ENCODE measurements at regions not wholly inside any gene's neighbourhood (a gene's known extent, or its start where the extent isn't known, plus 50 kb on each side); places are given as distances from the start of the nearest gene placed in this dataset.
A peak's percentile ranks its signal among the peaks of the same experiment; 100 is the strongest.

DNA sequence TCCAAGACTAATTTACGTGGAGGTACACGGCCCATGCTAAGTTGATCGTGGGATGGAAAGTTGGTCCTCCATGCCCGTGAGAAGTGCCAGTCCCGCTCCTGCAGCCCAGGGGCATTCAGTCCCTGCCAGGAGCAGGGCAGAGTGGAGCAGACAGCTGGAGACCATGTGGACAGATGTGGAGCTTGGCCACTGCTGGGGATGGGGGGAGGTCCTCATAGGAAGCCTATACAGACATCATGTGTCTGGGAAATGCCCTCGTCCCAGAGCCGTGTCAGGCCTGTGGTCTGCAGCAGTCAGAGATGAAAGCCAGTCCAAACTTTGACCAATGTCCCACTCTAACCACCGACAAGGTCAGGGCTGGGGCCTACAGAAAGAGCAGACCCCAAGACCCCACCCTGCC, 118.4 kb downstream of the CPZ start:
- DNase-seq (ENCODE audit: low spot score) = peak; percentile 45

DNA sequence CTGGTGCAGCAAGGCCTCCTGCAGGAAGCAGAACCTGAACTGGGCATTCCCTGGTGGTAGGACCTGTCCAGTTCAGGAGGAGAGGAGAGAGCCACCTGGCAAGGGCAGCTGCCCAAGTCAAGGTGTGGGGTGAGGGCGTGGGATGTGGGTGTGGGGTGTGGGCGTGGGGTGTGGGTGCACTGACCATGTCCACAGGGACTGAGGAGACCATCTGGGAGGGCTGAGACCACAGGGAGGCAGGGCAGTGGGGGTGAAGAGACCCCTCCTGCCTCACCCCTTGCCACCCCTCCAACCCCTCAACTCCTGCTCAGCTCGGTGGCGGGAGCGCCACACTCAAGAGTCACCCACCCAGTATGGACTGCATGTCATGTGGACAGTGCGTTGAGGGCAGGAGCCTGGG, 117.9 kb downstream of the CPZ start:
- peak; percentile 48 for DNase-seq (ENCODE audit: low spot score)

DNA sequence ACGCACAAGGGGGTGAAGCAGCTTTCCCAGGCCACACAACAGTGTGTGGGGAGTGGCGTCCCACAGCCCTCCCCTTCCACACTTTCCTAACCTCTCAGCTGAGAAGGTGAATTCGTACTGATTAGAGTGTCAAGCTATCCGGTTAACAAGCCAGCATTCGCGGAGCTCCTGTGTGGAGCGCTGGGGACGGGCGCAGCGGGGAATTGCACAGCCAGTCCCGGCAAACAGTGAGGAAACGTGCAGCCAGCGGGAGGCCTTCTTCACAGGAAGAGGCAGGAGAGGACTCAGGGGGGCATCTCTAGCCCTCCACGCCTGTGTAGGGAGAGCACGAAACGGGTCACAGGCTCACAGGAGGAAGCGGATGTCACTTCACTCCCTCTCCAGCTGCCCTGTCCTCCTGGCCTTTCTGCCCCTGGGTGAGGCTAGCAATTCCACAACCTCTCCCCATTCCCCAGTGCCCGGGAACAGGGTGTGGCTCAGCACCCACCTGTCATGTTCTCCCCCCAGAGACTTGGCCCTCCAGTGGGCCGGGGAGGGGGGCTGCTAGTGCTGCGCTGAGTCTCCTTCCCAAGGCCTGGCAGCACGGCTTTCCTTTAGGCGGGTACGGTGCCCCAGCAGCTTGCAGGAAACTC, 117.3 kb downstream of the CPZ start:
- DNase-seq (ENCODE audit: low spot score) = peak; percentile 47

DNA sequence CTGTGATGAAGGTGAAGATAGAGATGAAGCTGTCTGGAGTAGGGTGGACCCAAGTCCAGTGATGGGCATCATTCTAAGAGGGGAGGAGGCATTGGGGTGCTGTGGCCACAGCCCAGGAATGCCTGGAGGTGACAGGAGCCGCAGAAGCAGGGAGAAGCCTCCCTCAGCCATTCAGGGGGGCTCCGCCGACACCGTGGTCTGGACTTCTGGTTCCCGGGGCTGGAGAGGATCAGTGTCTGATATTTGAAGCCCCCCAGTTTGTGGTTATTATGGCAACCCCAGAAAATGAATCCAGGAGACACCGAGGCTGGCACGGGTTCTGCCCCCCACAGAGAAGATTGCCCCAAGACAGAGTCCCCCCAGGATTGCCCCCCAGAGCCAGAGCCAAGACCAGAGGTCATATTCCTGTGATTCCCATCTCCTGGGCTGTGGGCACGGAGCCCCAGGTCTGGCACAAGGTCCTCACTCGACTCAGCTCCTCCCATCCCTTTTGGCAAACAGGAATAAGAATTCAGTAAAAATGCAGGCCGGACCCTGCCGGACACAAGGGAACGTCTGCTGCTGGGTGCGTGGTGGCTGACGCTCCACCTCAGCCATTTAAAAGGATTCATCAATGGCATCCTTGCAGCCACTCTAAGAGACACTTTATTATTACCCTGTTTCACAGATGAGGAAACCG, 116.6 kb downstream of the CPZ start:
- DNase-seq (ENCODE audit: low spot score) = peak; percentile 47

DNA sequence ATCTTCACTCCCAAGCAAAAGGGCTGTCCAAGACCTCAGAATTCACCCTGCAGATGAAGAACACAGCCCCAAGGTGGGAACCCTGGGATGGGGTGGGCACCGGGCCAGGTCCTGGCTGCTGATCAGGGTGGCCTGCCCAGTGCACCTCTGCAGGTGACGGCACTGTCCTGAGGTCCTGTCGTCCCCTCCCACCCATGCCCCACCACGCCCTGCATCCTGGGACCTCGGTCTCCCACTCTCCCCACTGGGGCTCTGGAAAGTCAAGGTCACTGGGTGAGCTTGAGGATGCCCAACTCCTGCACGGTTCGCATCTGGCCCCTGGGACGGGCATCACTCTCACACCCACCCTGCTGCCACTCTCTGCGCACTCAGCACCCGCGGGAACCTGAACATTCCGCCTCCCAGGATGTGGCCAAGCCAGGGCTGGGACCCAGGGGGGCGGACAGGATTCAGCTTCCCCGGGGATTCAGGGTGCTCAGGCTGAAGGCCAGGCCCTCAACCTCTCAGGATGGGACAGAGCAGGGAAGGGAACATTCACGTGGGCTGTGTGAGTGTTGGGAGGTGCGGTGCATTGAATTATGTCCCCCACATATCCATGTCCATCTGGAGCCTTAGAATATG, 115.9 kb downstream of the CPZ start:
- DNase-seq (ENCODE audit: low spot score) = peak; percentile 63

DNA sequence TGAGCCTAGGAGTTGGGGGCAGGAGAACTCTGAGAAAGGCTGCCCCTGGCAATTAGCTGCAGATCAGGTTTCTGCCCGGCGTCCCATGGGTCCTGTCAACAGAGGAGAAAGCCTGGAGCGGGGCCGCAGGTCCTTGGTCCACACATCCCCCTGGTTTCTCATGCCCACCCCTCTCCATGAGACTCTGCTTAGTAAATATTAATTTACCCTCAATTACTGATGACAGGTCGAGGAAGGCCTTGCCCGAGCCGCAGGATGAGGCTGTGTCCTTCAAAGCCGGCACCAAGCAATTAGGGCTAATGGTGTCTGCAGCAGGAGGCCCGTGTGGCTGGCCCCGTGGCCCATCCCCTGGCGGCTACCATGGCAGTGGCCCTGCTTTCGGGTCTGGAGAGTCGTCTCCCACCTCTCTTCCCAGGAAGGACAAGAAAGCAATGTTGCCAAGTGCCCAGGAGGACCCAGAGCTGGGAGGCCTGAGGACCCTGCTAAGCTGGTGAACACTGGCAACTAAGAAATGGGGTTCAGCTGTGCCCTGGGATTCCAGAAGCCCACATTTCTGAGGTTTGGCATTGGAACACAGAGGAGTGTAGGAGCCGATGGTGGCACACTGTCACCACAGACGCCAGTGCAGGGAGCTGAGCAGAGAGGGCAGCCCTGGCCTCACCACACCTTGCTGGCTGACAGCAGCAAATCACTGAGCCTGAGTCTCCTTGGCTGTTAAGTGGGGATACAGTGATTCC, 114.6 kb downstream of the CPZ start:
- DNase-seq (ENCODE audit: low spot score) = peak; percentile 18

DNA sequence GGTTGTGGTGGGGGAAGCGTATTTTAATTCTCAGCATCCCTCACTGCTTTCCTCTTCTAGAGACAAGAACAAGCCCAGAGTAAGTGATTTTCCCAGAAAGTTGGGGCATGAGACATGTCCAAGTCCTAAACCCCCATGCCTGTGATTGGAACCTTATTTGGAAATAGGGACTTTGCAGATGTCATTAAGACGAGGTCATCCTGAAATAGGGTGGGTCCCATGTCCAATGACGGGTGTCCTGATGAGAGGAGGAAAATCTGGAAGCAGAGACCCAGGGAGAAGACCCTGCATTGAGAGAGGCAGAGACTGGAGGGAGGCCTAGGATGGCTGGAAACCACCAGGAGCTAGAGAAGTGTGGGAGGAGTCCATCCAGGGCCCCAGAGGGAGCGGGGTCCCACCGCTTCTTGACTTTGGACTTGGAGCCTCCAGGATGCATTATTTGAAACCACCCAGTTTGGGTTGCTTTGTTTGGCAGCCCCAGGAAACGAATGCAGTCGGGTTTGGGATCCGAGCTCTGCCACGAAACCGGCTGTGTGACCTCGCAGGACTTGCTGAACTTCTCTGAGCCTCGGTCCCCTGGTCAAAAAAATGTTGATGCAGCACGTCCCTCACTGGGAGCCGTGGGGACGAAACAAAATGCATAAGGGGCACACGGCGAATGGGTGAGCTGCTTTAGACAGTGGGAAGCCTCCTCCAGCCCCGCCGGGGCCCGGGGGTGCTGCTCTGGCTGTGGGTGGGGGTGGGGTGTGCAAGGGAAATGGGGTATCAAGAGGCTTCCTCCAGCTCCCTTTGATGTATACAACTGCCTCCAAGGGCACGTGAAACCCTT, 113.9 kb downstream of the CPZ start:
- DNase-seq (ENCODE audit: low spot score) = peak; percentile 44

DNA sequence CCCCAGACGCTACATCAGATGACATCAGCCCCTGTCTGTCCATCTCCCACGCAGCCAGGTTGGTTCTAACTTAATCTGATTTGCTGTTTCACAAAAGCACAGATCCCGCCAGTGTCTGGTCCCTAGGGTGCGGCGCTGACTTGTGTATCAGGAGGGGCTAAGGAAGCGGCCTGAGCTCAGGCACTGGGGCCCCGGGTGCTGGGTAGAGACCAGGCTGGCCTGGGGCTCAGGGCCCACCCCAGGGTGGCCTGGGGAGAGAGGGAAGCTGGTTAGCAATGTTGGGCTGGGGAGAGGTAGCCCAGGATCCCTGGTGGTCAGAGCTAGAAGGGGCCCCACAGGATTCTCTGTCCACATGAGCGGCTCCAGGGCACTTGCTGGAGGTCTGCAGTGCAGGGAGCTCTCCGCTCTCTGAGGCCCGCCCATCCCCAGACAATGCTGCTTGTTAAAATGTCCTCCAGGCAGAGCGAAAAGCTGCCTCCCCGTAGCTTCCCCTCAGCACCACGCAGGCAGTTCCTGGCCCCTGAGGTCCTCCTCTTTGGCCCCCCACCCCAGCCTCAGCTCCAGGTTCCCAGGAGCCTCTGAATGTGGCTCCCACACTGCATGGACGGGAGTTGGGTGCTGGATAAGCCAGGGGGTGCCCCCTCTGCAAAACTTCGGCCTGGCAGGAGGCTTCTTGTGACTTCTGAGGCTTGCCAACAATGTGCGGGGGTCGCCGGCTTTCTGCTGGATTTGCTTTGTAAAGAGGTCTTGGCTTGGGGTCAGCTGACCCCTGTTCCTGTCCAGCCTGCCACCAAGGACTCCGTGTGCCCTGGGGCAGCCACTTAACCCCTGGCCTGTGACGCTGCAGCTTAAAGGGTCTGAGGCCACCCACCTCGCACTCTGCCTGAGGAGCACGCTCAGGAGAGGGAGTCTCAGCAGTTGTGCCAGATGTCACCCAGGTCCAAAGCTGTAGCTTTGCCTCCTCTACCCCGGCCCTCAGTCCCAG, 112.9 kb downstream of the CPZ start:
- peak; percentile 45 for DNase-seq (ENCODE audit: low spot score)

DNA sequence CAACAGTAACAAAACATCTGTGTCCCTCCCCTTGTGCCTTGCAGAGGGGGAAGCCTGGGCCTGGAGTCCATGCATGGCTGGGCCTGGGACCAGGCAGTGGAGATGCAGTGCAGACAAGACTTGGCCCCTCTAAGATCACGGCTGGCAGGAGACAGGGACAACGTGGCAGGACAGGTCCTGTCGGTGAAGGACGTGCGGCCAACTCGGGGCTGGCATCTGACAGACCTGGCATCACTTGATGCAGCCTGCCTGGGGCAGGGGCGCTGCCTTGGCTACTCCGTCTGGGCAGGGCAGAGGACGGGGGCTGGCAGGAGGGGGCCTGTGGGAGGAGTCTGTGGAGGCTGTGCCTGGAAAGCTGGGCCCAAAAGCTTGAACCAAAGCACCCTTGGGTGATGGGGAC, 112.1 kb downstream of the CPZ start:
- peak; percentile 34 for DNase-seq (ENCODE audit: low spot score)

DNA sequence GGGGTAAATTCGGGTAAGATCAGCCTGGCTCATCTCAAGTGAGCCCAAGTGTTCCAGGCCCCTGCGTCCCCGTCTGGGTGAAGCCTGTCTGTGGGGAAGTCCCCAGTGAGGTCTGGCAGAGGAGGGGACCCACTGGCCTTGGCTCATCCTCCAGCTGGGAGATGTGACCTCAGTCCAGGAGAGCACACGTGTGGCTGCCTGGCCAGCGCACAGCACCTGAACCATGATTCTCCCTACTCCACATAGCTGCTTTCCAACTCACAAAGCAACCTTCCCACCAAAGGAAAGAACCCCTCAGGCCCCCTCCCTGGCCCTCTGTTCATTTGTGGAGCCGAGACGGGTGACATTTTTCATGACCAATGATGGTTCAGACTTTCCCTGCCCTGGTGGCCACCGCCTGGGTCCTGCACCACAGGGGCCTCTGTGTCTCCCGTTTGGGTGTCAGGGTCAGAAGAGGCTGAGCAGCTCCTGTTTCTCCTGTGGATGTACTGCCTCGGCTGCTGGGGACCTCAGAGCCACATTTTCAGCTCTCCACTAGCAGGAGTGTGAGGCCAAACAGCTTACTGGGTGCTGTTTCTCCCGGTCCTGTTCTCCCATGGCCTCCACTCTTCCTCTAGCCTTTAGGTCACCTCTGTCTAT, 111.4 kb downstream of the CPZ start:
- peak; percentile 49 for DNase-seq (ENCODE audit: low spot score)

DNA sequence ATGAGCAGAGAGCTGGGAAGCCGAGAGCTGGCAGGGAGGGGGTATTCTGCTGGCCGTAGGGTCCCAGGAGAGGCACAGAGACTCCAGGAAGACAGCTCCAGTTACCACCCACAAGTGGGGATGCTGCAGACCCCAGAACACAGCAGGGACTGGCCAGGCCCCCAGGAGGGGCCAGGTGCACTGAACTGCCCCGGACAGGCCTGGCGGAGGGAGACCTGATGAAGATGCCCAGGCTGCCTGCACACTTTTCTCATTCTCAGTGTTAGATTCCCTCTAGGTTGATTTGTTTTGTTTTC, 110.8 kb downstream of the CPZ start:
- peak; percentile 11 for DNase-seq (ENCODE audit: low spot score)

DNA sequence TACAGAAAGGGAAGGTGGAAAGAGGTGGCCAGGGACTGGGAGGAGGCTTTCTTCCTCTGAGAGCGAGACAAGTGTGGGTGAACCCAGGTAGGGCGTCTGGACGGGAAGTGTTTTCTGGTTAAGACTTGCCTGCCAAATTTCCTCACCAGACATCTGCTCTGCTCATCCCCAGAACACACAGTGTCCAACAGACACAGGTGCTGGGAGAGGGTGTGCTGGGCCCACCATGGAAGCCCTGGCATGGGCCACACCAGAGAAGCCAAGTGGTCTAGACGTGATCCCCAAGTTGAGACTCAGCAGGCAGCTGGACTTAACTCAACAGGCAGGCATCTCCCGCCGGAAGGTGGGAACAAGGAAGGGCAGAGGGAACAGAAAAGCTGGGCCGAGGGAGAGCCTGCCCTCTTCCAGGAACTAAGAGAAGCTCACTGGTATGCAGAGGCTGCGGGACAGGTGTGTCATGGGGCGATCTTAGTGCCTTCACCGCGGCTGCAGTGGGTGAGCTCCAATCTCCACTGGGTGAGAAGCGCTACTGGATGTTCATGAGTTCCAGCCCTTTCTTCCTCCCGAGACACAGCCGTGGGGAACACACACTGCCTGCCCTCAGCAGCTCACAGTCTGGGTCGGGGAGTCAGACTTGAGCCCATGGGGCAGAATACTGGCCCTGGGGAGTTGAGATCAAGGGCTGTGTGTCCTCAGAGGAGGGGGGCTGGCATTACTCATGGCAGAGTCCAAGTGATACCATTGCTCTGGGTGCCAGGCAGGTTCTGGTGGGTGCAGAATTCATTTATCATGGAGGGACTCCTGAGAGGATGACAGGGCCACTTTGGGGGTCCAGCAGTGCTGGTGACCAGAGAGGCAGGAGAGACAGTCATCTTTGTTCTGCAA, 110.2 kb downstream of the CPZ start:
- peak; percentile 48 for DNase-seq (ENCODE audit: low spot score)

DNA sequence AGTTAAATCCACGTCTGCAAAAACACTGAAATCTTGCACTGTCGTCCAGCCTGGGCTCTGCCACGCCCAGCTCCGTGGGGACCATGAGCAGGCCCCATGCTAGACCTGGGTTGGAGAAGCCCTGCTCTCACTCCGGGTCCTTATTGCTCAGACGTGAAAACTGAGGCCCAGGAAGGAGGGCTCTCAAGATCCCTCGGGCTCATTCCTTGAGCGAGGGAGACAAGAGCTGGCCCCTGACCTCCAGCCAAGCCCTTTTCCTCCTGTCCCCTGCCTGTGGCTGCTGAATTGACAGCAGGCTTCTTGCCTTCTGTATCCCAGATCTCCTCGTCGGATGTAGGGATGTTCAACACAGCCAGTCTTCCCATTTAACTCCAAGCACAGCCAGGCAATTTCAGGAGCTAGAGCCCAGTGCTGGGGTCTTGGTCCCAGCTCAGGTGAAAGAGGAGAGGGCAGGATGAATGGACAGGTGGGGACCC, 109.5 kb downstream of the CPZ start:
- DNase-seq (ENCODE audit: low spot score) = peak; percentile 38

DNA sequence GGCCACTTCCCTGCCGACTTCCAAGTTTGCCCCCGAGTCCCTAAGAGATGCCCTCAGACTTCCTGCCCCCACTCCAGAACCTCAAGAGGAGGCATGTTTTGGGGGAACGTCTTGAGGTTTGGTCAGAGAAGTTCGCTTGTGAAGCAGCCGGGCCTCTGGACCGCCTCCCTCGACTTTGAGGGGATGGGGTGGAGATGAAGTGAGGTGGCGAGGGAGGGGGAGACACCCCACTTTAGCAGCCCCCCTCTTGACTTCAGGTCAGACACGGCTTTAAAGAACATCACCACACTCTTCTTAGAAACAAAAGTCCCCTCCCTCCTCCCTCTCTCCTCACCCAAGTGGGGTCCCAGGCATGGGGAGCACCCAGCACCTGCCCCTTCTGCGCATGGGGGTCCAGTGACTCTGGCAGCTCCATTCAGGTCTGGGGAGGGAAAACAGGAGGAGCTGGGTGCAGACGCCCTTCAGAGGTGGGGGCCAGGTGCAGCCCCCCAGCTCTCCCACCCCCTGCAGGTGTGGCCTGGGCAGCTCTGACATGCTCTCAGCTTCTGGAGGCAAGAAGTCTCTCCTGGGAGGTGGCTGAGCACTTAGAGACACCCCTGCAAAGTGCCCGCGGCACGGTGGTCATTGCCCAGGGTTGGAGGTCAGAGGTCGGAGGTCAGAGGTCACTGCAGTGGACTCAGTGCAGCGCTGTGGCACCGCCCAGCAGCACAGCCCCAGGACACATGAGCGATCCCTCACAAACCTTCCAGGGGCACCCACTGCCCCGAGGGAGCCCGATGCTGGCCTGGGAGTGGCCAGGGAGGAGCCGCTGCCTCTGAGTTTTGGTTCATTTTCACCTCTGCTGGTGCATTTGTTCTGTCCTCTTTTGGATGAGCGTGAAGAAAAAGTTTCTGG, 108.8 kb downstream of the CPZ start:
- DNase-seq (ENCODE audit: low spot score) = peak; percentile 62

DNA sequence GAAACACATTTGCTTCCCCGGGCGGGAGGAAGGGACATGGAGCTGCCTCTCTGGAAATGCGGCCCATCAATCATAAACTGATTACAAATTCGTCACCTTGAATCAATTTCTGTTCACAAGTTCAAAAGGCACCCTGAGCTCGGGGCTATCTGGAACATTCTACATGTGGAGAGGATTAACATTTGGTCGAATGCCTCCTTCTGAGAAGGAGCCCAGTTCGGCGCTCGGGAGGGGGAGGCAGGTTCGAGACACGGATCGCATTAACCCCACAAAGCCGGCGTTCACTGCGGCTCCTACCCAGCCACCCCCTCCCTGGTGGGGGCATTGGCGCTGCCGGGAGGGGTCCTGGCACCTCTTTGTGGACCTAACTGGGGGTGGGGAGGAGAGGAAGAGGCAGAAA, 108.0 kb downstream of the CPZ start:
- peak; percentile 17 for DNase-seq (ENCODE audit: low spot score)

DNA sequence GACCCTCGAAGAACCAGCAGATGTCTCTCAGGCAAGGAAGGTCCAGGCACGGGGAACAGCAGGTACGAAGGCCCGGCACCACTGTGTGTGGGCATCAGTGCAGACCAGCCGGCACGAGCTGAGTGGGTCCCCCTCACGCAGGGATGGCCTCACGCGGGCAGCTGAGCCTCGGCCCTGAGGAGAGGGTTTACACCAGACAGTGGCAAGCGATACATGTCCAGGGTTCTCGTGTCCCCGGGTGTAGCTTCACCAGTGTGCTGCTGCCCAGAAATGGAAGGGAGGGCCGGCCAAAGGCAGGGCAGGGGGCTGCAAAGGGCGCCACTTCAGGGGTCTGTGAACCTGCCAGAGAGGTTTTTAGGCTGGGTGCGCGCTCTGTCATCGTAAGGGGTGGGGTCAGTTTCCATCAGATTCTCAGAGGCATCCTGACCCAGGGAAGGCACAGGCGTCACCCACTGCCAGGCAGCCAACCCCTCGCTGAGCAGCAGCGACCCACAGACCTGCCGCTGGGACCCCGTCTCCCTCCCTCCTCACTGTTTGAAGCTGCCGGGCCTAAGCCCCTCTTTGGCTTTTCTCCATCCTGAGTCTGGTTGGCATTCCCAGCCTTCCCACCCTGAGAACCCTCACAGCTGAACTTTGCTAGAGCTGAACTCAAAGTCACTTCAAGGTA, 107.0 kb downstream of the CPZ start:
- peak; percentile 50 for DNase-seq (ENCODE audit: low spot score)

DNA sequence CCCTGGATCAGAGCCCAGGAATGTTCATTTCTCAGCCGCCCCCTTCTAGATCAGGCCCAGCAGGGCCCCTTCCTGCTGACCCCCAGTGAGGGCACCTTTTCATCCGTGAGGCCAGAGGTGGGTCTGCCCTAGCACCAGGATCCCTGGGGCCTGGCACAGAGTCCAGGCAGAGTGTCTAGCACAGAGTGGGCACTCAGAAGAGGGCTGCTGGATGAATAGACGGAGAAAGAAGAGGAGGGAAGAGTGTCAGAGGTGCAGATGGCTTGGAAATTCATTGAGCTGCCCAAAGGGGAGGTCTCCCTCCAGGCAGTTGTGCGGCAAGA, 106.5 kb downstream of the CPZ start:
- DNase-seq (ENCODE audit: low spot score) = no peak

All from left forelimb (tissue), 1 donor.